H1 (cell line): ENCODE measurements at regions not wholly inside any gene's neighbourhood (a gene's known extent, or its start where the extent isn't known, plus 50 kb on each side); places are given as distances from the start of the nearest gene placed in this dataset.

ENCODE experiments used
- CTCF ChIA-PET: fragments of 300-600 bp; sonication (Branson Sonifier 250); formaldehyde crosslinking; loops from one replicate; lab custom pipeline; 2021; ENCODE audit not compliant: partially characterized antibody; lab: Charles Lee
- POLR2A ChIA-PET: fragments of 300-600 bp; sonication (Branson Sonifier 250); formaldehyde crosslinking; loops from one replicate; lab custom pipeline; 2021; ENCODE audit warnings: inconsistent platforms; ENCODE audit not compliant: partially characterized antibody; lab: Charles Lee
- DNase-seq, 2 experiments: peaks; one replicate each; pipeline versions ENCODE4 v3.0.0 to v3.0.0-alpha.2; 2010 to 2022; ENCODE audit warnings: low spot score in 2 of 2, low read depth in 1 of 2, mixed read lengths in 1 of 2
- FAIRE-seq: peaks from 2 replicates; lab custom pipeline; 2011; peaks lifted over from hg19 to GRCh38; lab: Jason Lieb, UNC
- H2AFZ ChIP-seq: 2 replicates; pipeline ENCODE4 v1.8.1; 2012; ENCODE audit warnings: low read length, inconsistent platforms
- H2AK5ac ChIP-seq: 2 replicates; pipeline ENCODE4 v1.6.1; 2013; ENCODE audit warnings: low read depth, low read length
- H2BK120ac ChIP-seq: replicated peaks from 2 replicates; pipeline ENCODE3; 2013; ENCODE audit warnings: low read depth, low read length, inconsistent platforms
- H2BK12ac ChIP-seq: 2 replicates; pipeline ENCODE4 v1.6.1; 2013; ENCODE audit warnings: low read depth, low read length
- H2BK15ac ChIP-seq: 2 replicates; pipeline ENCODE4 v1.6.1; 2013; ENCODE audit warnings: low read length
- H2BK20ac ChIP-seq: 2 replicates; pipeline ENCODE4 v1.6.1; 2013; ENCODE audit warnings: low read length
- H2BK5ac ChIP-seq: 2 replicates; pipeline ENCODE4 v1.6.1; 2013; ENCODE audit warnings: low read depth, low read length
- H3K14ac ChIP-seq: 2 replicates; pipeline ENCODE4 v1.6.1; 2013; ENCODE audit warnings: inconsistent platforms; ENCODE audit not compliant: insufficient read length
- H3K18ac ChIP-seq: 2 replicates; pipeline ENCODE4 v1.6.1; 2013; ENCODE audit warnings: low read length; ENCODE audit errors: extremely low read depth
- H3K23ac ChIP-seq: 2 replicates; pipeline ENCODE4 v1.6.1; 2013; ENCODE audit warnings: inconsistent platforms; ENCODE audit not compliant: insufficient read length
- H3K23me2 ChIP-seq: 2 replicates; pipeline ENCODE4 v1.6.1; 2013; ENCODE audit warnings: low read depth, low read length
- H3K27ac ChIP-seq: 2 replicates; pipeline ENCODE4 v1.6.1; 2011; ENCODE audit warnings: low read depth, low read length, inconsistent platforms
- H3K27me3 ChIP-seq, 4 experiments: replicated peaks in 1 of 4; 1 replicate in 1 of 4; 2 replicates in 3 of 4; pipeline versions ENCODE4 v1.6.1 to v1.8.1; 2011 to 2013; ENCODE audit warnings: low read length in 3 of 4, mild to moderate bottlenecking in 3 of 4, inconsistent platforms in 2 of 4, mixed read lengths in 2 of 4, moderate library complexity in 1 of 4; ENCODE audit not compliant: control insufficient read depth in 3 of 4, insufficient read depth in 3 of 4; ENCODE audit errors: extremely low read depth in 1 of 4
- H3K36me3 ChIP-seq, 4 experiments: 2 replicates each; pipeline versions ENCODE4 v1.6.1 to v1.8.1; 2011 to 2013; ENCODE audit warnings: mild to moderate bottlenecking in 4 of 4, low read length in 3 of 4, moderate library complexity in 2 of 4, control low read depth in 1 of 4, inconsistent platforms in 1 of 4; ENCODE audit not compliant: insufficient read depth in 4 of 4, control insufficient read depth in 2 of 4
- H3K4ac ChIP-seq: replicated peaks from 2 replicates; pipeline ENCODE3; 2013; ENCODE audit warnings: low read length, low read depth, mixed read lengths, inconsistent platforms; ENCODE audit not compliant: insufficient read length
- H3K4me1 ChIP-seq, 4 experiments: replicated peaks in 1 of 4; 1 replicate in 1 of 4; 2 replicates in 3 of 4; pipeline versions ENCODE4 v1.6.1 to v1.8.1; 2011 to 2013; ENCODE audit warnings: low read length in 3 of 4, inconsistent platforms in 2 of 4, mixed read lengths in 1 of 4; ENCODE audit not compliant: insufficient read depth in 4 of 4, control insufficient read depth in 3 of 4
- H3K4me2 ChIP-seq, 2 experiments: 2 replicates each; pipeline versions ENCODE4 v1.6.1 to v1.8.1; 2011 to 2013; ENCODE audit warnings: low read depth in 2 of 2, low read length in 2 of 2, control low read depth in 1 of 2, inconsistent platforms in 1 of 2, mild to moderate bottlenecking in 1 of 2; ENCODE audit not compliant: insufficient read depth in 1 of 2
- H3K4me3 ChIP-seq, 4 experiments: fragments of 200-600, 300-600 bp in 1 of 4; sonication (generic), shearing (Covaris generic), sonication (Bioruptor Twin) in 1 of 4; 2 replicates each; pipeline versions ENCODE4 v1.5.1 to v1.8.1; 2011 to 2016; ENCODE audit warnings: low read length in 4 of 4, low read depth in 3 of 4, control low read depth in 2 of 4, inconsistent platforms in 2 of 4, mild to moderate bottlenecking in 2 of 4, mixed read lengths in 1 of 4, moderate library complexity in 1 of 4; ENCODE audit not compliant: insufficient read depth in 2 of 4; ENCODE audit errors: extremely low read depth in 1 of 4
- H3K56ac ChIP-seq: replicated peaks from 2 replicates; pipeline ENCODE3; 2013; ENCODE audit warnings: low read depth, mild to moderate bottlenecking, mixed read lengths, low read length, inconsistent platforms; ENCODE audit not compliant: insufficient read length
- H3K79me1 ChIP-seq: 2 replicates; pipeline ENCODE4 v1.6.1; 2013; ENCODE audit warnings: low read depth, low read length, control low read depth
- H3K79me2 ChIP-seq, 2 experiments: 2 replicates each; pipeline versions ENCODE4 v1.6.1 to v1.8.1; 2012 to 2013; ENCODE audit warnings: low read length in 2 of 2, mild to moderate bottlenecking in 2 of 2, inconsistent platforms in 1 of 2; ENCODE audit not compliant: insufficient read depth in 2 of 2, control insufficient read depth in 1 of 2
- H3K9ac ChIP-seq, 4 experiments: replicated peaks in 1 of 4; 1 replicate in 1 of 4; 2 replicates in 3 of 4; pipeline versions ENCODE4 v1.6.1 to v1.8.1; 2011 to 2013; ENCODE audit warnings: low read depth in 3 of 4, low read length in 3 of 4, control low read depth in 2 of 4, mild to moderate bottlenecking in 2 of 4, moderate library complexity in 2 of 4, inconsistent platforms in 1 of 4; ENCODE audit errors: extremely low read depth in 1 of 4
- H3K9me3 ChIP-seq, 2 experiments: 2 replicates each; pipeline versions ENCODE4 v1.6.1 to v1.8.1; 2012 to 2013; ENCODE audit warnings: mild to moderate bottlenecking in 2 of 2, moderate library complexity in 2 of 2, control low read depth in 1 of 2, inconsistent platforms in 1 of 2, low read depth in 1 of 2, low read length in 1 of 2, mixed read lengths in 1 of 2; ENCODE audit not compliant: insufficient read depth in 2 of 2
- H4K20me1 ChIP-seq, 2 experiments: replicated peaks in 1 of 2; 2 replicates each; pipeline versions ENCODE3 to v1.8.1; 2011 to 2013; ENCODE audit warnings: inconsistent platforms in 2 of 2, low read length in 2 of 2, mild to moderate bottlenecking in 1 of 2; ENCODE audit not compliant: insufficient read depth in 2 of 2, control insufficient read depth in 1 of 2
- H4K5ac ChIP-seq: 2 replicates; pipeline ENCODE4 v1.6.1; 2013; ENCODE audit warnings: low read length, low read depth, mixed read lengths, inconsistent platforms; ENCODE audit not compliant: insufficient read length
- H4K8ac ChIP-seq: 2 replicates; pipeline ENCODE4 v1.8.0; 2013; ENCODE audit warnings: mild to moderate bottlenecking, moderate library complexity, low read length, inconsistent platforms; ENCODE audit not compliant: insufficient read depth; ENCODE audit errors: extremely low read depth
- H4K91ac ChIP-seq: replicated peaks from 2 replicates; pipeline ENCODE3; 2013; ENCODE audit warnings: low read length, mixed read lengths, inconsistent platforms; ENCODE audit not compliant: insufficient read length
- CTBP2 ChIP-seq: IDR thresholded peaks from 2 replicates; pipeline ENCODE4 v1.7.0; 2011; ENCODE audit warnings: borderline replicate concordance, mild to moderate bottlenecking, moderate library complexity, mixed read lengths, low read length; ENCODE audit not compliant: insufficient read depth, insufficient read length
- GTF2F1 ChIP-seq: IDR thresholded peaks from 2 replicates; pipeline ENCODE4 v1.6.1; 2012; ENCODE audit warnings: low read depth, low read length, improper control_type of control experiment, borderline replicate concordance
- HDAC2 ChIP-seq, 2 experiments: fragments of 300-600 bp in 1 of 2; sonication (generic) in 1 of 2; IDR thresholded peaks; 2 replicates each; pipeline ENCODE4 v1.6.1; 2011 to 2012; ENCODE audit warnings: low read depth in 2 of 2, low read length in 2 of 2, mild to moderate bottlenecking in 2 of 2, moderate library complexity in 2 of 2, borderline replicate concordance in 1 of 2, inconsistent platforms in 1 of 2
- HDAC6 ChIP-seq: IDR thresholded peaks from one replicate; pipeline ENCODE4 v1.7.1; 2012; ENCODE audit warnings: low read depth, mild to moderate bottlenecking, inconsistent platforms, low read length, moderate library complexity
- RNF2 ChIP-seq: fragments of 200-900, 300-1000 bp; sonication (generic); IDR thresholded peaks from 2 replicates; pipeline ENCODE4 v1.7.1; 2016; ENCODE audit warnings: borderline replicate concordance, low read depth, mild to moderate bottlenecking, antibody characterized with exemption, low read length; ENCODE audit not compliant: poor library complexity, severe bottlenecking; ENCODE audit errors: missing control alignments
- RXRA ChIP-seq: IDR thresholded peaks from 2 replicates; pipeline ENCODE4 v1.6.1; 2011; ENCODE audit warnings: low read depth, mild to moderate bottlenecking, low read length, moderate library complexity; ENCODE audit not compliant: insufficient read depth
- SIRT6 ChIP-seq: IDR thresholded peaks from one replicate; pipeline ENCODE4 v1.7.1; 2012; ENCODE audit warnings: low read length, inconsistent platforms
- SP2 ChIP-seq: IDR thresholded peaks from 2 replicates; pipeline ENCODE4 v1.6.1; 2012; ENCODE audit warnings: mild to moderate bottlenecking, low read length, inconsistent platforms
- SUZ12 ChIP-seq: fragments of 200-600 bp; sonication (generic); IDR thresholded peaks from 2 replicates; pipeline ENCODE4 v1.6.1; 2012; ENCODE audit warnings: mild to moderate bottlenecking, inconsistent platforms, low read length, moderate library complexity, mixed read lengths
- TBP ChIP-seq: IDR thresholded peaks from 2 replicates; pipeline ENCODE4 v1.6.1; 2011; ENCODE audit warnings: low read depth, low read length, improper control_type of control experiment
- WGBS, 2 experiments: shearing (Covaris generic) in 1 of 2; methylation state at CpG; one replicate each; pipeline versions ENCODE4 v1.1.6 to v1.1.7; 2013 to 2015; ENCODE audit warnings: low lambda C conversion rate in 2 of 2, mixed read lengths in 2 of 2, inconsistent platforms in 1 of 2, low coverage in 1 of 2, missing lambda C conversion rate in 1 of 2; ENCODE audit not compliant: insufficient replicate concordance in 2 of 2, insufficient coverage in 1 of 2, insufficient read length in 1 of 2; ENCODE audit errors: extremely low coverage in 1 of 2, missing lambda C conversion rate in 1 of 2; 5-methylcytosine and 5-hydroxymethylcytosine counted together
- TF ChIP-seq, protein P1 (sequence below): IDR thresholded peaks from 2 replicates; pipeline ENCODE4 v1.6.1; 2012; ENCODE audit warnings: inconsistent platforms

DNA sequence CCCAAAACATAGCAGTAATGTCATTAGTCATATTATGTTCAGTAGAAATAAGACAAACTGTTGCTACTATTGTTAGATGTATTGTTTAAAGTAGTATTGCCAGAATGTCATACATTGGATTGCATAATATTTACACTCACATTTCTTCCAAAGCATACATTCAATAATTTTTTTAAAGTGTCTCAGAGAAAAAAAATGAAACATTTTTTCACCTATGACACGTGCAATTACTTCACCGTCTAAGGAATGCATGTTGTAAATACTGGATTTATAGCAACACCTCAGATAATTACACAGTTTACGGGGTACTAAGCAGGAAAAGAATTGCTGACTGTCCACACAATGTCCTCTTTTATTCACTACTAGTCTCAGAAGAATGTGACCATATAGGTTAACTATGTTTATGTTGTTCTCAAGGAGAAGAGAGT is 162.1 kb downstream of the PCDH18 start:
- Histone ChIP-seq H2BK120ac (no peak overlapping the region), H2AFZ (no peak overlapping the region), H4K91ac (no peak overlapping the region), H2BK5ac (no peak overlapping the region), H3K4me1 (no peaks in the 10 kb centered on the region), H3K27me3 (no peaks in the 10 kb centered on the region), H3K14ac (no peak overlapping the region), H3K79me2 (no peaks in the 10 kb centered on the region), H2BK20ac (no peak overlapping the region), H3K56ac (no peak overlapping the region), H3K18ac (no peak overlapping the region), H2BK12ac (no peak overlapping the region), H3K27ac (no peak overlapping the region), H3K79me1 (no peaks in the 10 kb centered on the region), H2BK15ac (no peak overlapping the region), H3K36me3 (no peaks in the 10 kb centered on the region), H3K4me3 (no peak overlapping the region), H3K23me2 (no peaks in the 10 kb centered on the region), H3K9me3 (no peaks in the 10 kb centered on the region), H4K5ac (no peak overlapping the region), H4K8ac (no peak overlapping the region), H4K20me1 (no peaks in the 10 kb centered on the region), H3K23ac (no peak overlapping the region), H3K4ac (no peak overlapping the region), H2AK5ac (no peak overlapping the region), H3K9ac (no peak overlapping the region), H3K4me2 (no peak overlapping the region)
- TF ChIP-seq SUZ12 (no peak), GTF2F1 (no peak), SP2 (no peak), HDAC2 (IDR thresholded peaks at IDR 0.05; ENCODE audit: borderline replicate concordance in 1 of 2, low read depth in 2 of 2, low read length in 2 of 2) (no peak), RNF2 (no peak), RXRA (no peak), CTBP2 (no peak), HDAC6 (no peak), SIRT6 (no peak), TBP (no peak)
- TF ChIP-seq, protein P1, sequence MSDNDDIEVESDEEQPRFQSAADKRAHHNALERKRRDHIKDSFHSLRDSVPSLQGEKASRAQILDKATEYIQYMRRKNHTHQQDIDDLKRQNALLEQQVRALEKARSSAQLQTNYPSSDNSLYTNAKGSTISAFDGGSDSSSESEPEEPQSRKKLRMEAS = no peak
- FAIRE-seq (no peak), DNase-seq (no peak)
- ChIA-PET POLR2A (no interaction called here), CTCF (no interaction called here)
- 94% methylated on average over 3 of the region's 3 CpGs; no CpG with 5 or more reads in 1 of the 2 experiments for WGBS, 2 experiments
